ELR (cell line): ENCODE measurements at regions not wholly inside any gene's neighbourhood (a gene's known extent, or its start where the extent isn't known, plus 50 kb on each side); places are given as distances from the start of the nearest gene placed in this dataset.
A peak's percentile ranks its signal among the peaks of the same experiment; 100 is the strongest.

ENCODE experiments used
- DNase-seq: peaks from one replicate; pipeline ENCODE4 v3.0.0-alpha.2; 2015; ENCODE audit warnings: low read depth

DNA sequence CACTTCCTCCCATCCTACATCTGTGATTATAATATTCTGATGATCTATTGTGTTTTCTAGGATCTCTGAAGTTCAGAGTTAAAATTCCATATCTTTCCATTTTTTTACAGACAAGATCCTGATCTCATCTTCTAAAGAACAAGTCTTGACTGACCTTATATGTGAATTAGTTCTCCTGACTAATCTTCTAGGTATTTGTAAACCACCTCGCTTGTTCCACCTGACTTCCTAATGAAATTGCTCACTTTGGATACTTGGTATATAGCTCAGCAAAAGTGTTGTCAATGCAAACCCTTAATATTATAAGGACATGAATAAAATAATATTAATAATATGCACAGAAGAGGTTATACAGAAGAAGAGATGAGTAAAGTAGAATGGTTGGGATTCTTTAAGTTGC lies 68.2 kb upstream of the NR4A3 start:
- DNase-seq = peak; percentile 42

DNA sequence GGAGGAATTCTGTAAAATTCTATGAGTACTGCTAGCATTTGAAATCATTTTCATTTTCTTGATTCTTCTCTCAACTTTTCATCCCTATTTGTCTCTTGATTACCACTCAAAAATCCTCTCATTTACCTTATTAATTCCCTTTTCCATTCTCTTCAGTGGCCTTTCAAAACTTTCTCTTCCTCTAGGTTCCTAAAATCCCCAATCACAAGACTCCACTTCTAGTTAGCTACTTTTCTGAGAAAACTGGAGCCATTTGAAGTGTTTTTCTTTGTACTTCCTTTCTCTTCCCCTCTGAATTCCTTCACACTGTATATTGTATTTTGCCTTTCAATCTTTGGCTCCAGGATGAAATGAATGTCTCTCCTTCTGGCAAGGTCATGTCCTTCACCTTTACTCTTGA lies 61.3 kb upstream of the NR4A3 start:
- DNase-seq = no peak

DNA sequence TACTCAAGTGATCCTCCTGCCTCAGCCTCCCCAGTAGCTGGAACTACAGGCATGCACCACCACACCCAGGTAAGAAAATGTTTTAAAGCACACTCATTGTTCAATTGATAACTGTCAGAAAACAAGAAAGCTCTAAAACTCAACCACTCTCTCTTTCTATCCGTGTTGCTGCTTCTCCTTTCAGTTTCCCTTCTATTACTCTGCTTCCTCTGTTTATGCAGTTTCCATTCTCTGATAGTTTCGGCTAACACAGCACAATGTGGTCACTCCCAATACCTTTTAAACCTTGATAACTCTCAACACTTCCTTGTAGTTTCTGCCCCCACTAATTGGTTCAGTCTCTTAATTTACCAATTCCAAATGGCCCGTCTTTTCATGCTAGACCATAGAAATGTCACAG lies 59.2 kb upstream of the NR4A3 start:
- no peak for DNase-seq
